Neural cell (in vitro differentiated cells): ENCODE measurements at regions not wholly inside any gene's neighbourhood (a gene's known extent, or its start where the extent isn't known, plus 50 kb on each side); places are given as distances from the start of the nearest gene placed in this dataset.

Experiments used
- H2AFZ ChIP-seq: fragments of 200-600, 300-800 bp; sonication (generic), shearing (Covaris generic); 2 replicates; pipeline ENCODE4 v1.6.0; 2014; ENCODE audit warnings: low read depth, mild to moderate bottlenecking, antibody characterized with exemption, low read length, moderate library complexity
- H3F3A ChIP-seq: fragments of 200-600 bp; shearing (Covaris generic); 2 replicates; pipeline ENCODE4 v1.6.1; 2016; ENCODE audit warnings: mild to moderate bottlenecking, moderate library complexity, mixed read lengths, antibody characterized with exemption, low read length; ENCODE audit not compliant: insufficient read depth, poor library complexity, severe bottlenecking
- H3K27ac ChIP-seq: fragments of 200-600, 300-800 bp; sonication (generic), shearing (Covaris generic); 2 replicates; pipeline ENCODE4 v1.5.1; 2014; ENCODE audit warnings: mild to moderate bottlenecking, low read length, moderate library complexity
- H3K27me3 ChIP-seq: fragments of 300-800, 200-600 bp; sonication (generic), shearing (Covaris generic); 2 replicates; pipeline ENCODE4 v1.6.0; 2014; ENCODE audit warnings: mild to moderate bottlenecking, low read depth, low read length, moderate library complexity; ENCODE audit not compliant: insufficient read depth
- H3K36me3 ChIP-seq: fragments of 300-800, 200-600 bp; sonication (generic), shearing (Covaris generic); 2 replicates; pipeline ENCODE4 v1.5.1; 2014; ENCODE audit warnings: mild to moderate bottlenecking, antibody characterized with exemption, low read length, moderate library complexity; ENCODE audit not compliant: insufficient read depth
- H3K4me2 ChIP-seq: fragments of 300-800, 200-600 bp; sonication (generic), shearing (Covaris generic); 2 replicates; pipeline ENCODE4 v1.6.0; 2014; ENCODE audit warnings: mild to moderate bottlenecking, low read length
- H3K4me3 ChIP-seq: fragments of 300-800, 200-600 bp; sonication (generic), shearing (Covaris generic); 2 replicates; pipeline ENCODE4 v1.5.1; 2014; ENCODE audit warnings: mild to moderate bottlenecking, low read length, moderate library complexity
- H3K79me2 ChIP-seq: fragments of 200-600 bp; shearing (Covaris generic); replicated peaks from 2 replicates; pipeline ENCODE4 v1.6.0; 2014; ENCODE audit warnings: mild to moderate bottlenecking, low read length, moderate library complexity; ENCODE audit not compliant: insufficient read depth
- H3K9ac ChIP-seq: fragments of 300-800, 200-600 bp; sonication (generic), shearing (Covaris generic); 2 replicates; pipeline ENCODE4 v1.6.1; 2016; ENCODE audit warnings: mild to moderate bottlenecking, low read length, mixed read lengths
- H3K9me2 ChIP-seq: fragments of 200-600 bp; shearing (Covaris generic); 2 replicates; pipeline ENCODE4 v1.6.1; 2016; ENCODE audit warnings: mild to moderate bottlenecking, low read length, mixed read lengths; ENCODE audit not compliant: insufficient read depth
- H3K9me3 ChIP-seq: fragments of 200-600, 300-800 bp; sonication (generic), shearing (Covaris generic); 2 replicates; pipeline ENCODE4 v1.6.1; 2016; ENCODE audit warnings: mild to moderate bottlenecking, mixed run types, low read length, moderate library complexity, mixed read lengths
- H4K20me1 ChIP-seq: fragments of 200-600 bp; shearing (Covaris generic); 2 replicates; pipeline ENCODE4 v1.6.1; 2016; ENCODE audit warnings: mild to moderate bottlenecking, mixed run types; ENCODE audit not compliant: insufficient read depth
- EP300 ChIP-seq: fragments of 450-650 bp; conservative IDR thresholded peaks from 2 replicates; pipeline ENCODE4 v1.6.1; 2014; ENCODE audit warnings: antibody characterized with exemption, mild to moderate bottlenecking, moderate library complexity; ENCODE audit not compliant: poor library complexity, severe bottlenecking
- EZH2 ChIP-seq: fragments of 200-600, 300-800 bp; shearing (Covaris generic), sonication (generic); IDR thresholded peaks from 2 replicates; pipeline ENCODE4 v1.6.1; 2014; ENCODE audit warnings: antibody characterized with exemption, low read length, borderline replicate concordance, mild to moderate bottlenecking; ENCODE audit not compliant: insufficient read depth, poor library complexity, severe bottlenecking
- MXI1 ChIP-seq: fragments of 450-650 bp; conservative IDR thresholded peaks from 2 replicates; pipeline ENCODE4 v1.6.1; 2014; ENCODE audit warnings: antibody characterized with exemption, mild to moderate bottlenecking; ENCODE audit not compliant: poor library complexity, severe bottlenecking
- POLR2AphosphoS5 ChIP-seq: IDR thresholded peaks from 2 replicates; pipeline ENCODE4 v1.6.1; 2012
- RAD21 ChIP-seq: fragments of 450-650 bp; conservative IDR thresholded peaks from 2 replicates; pipeline ENCODE4 v1.6.1; 2014; ENCODE audit warnings: antibody characterized with exemption, mild to moderate bottlenecking, moderate library complexity
- SMC3 ChIP-seq: fragments of 450-650 bp; conservative IDR thresholded peaks from 2 replicates; pipeline ENCODE4 v1.6.1; 2014; ENCODE audit warnings: antibody characterized with exemption, mild to moderate bottlenecking, moderate library complexity; ENCODE audit not compliant: poor library complexity
- TAF1 ChIP-seq: IDR thresholded peaks from 2 replicates; pipeline ENCODE4 v1.6.1; 2012; ENCODE audit warnings: low read depth
- TF ChIP-seq, protein P1 (sequence below): IDR thresholded peaks from 2 replicates; pipeline ENCODE4 v1.6.1; 2012; ENCODE audit warnings: borderline replicate concordance
- TF ChIP-seq, protein P2 (sequence below): fragments of 450-650 bp; IDR thresholded peaks from 2 replicates; pipeline ENCODE4 v1.5.1; 2014; ENCODE audit warnings: antibody characterized with exemption, mild to moderate bottlenecking, moderate library complexity; ENCODE audit not compliant: poor library complexity, severe bottlenecking

- Histone ChIP-seq H3K9ac (no peak overlapping the region), H2AFZ (no peak overlapping the region)
These were observed 421.0 kb upstream of the CDH5 start for GRCh38 chr16:65945493-65945892.

GRCh38 chr16:65944361-65944760 is 422.1 kb upstream of the CDH5 start:
- no peaks in the 10 kb centered on the region for H3K79me2 ChIP-seq
- H3K9me2 ChIP-seq = no peaks in the 10 kb centered on the region
- no peak overlapping the region for H3K27ac ChIP-seq
- H3K27me3 ChIP-seq = no peaks in the 10 kb centered on the region
- no peaks in the 10 kb centered on the region for H4K20me1 ChIP-seq
- no peak overlapping the region for H3K4me2 ChIP-seq
- no peak overlapping the region for H3K4me3 ChIP-seq
- H3F3A ChIP-seq = no peaks in the 10 kb centered on the region
- no peak overlapping the region for H2AFZ ChIP-seq
- H3K9ac ChIP-seq = no peak overlapping the region
- H3K36me3 ChIP-seq = no peaks in the 10 kb centered on the region
- no peaks in the 10 kb centered on the region for H3K9me3 ChIP-seq
- no peak for TF ChIP-seq POLR2AphosphoS5
- TF ChIP-seq RAD21 = no peak
- TF ChIP-seq, protein P1, sequence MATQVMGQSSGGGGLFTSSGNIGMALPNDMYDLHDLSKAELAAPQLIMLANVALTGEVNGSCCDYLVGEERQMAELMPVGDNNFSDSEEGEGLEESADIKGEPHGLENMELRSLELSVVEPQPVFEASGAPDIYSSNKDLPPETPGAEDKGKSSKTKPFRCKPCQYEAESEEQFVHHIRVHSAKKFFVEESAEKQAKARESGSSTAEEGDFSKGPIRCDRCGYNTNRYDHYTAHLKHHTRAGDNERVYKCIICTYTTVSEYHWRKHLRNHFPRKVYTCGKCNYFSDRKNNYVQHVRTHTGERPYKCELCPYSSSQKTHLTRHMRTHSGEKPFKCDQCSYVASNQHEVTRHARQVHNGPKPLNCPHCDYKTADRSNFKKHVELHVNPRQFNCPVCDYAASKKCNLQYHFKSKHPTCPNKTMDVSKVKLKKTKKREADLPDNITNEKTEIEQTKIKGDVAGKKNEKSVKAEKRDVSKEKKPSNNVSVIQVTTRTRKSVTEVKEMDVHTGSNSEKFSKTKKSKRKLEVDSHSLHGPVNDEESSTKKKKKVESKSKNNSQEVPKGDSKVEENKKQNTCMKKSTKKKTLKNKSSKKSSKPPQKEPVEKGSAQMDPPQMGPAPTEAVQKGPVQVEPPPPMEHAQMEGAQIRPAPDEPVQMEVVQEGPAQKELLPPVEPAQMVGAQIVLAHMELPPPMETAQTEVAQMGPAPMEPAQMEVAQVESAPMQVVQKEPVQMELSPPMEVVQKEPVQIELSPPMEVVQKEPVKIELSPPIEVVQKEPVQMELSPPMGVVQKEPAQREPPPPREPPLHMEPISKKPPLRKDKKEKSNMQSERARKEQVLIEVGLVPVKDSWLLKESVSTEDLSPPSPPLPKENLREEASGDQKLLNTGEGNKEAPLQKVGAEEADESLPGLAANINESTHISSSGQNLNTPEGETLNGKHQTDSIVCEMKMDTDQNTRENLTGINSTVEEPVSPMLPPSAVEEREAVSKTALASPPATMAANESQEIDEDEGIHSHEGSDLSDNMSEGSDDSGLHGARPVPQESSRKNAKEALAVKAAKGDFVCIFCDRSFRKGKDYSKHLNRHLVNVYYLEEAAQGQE = no peak
- no peak for TF ChIP-seq EZH2
- TF ChIP-seq SMC3 = no peak

More at GRCh38 chr16:65945493-65945892, 421.0 kb upstream of the CDH5 start:
- no peaks in the 10 kb centered on the region for H3K79me2 ChIP-seq
- no peaks in the 10 kb centered on the region for H4K20me1 ChIP-seq
- no peaks in the 10 kb centered on the region for H3F3A ChIP-seq
- no peak overlapping the region for H3K4me3 ChIP-seq
- no peaks in the 10 kb centered on the region for H3K9me2 ChIP-seq
- no peaks in the 10 kb centered on the region for H3K9me3 ChIP-seq
- no peaks in the 10 kb centered on the region for H3K36me3 ChIP-seq
- no peak for TF ChIP-seq EZH2
- no peak for TF ChIP-seq MXI1
- TF ChIP-seq SMC3 = no peak
- TF ChIP-seq RAD21 = no peak
- TF ChIP-seq, protein P1 = no peak
- TF ChIP-seq TAF1 = no peak
- no peak for TF ChIP-seq POLR2AphosphoS5
- TF ChIP-seq EP300 = no peak
- TF ChIP-seq, protein P2, sequence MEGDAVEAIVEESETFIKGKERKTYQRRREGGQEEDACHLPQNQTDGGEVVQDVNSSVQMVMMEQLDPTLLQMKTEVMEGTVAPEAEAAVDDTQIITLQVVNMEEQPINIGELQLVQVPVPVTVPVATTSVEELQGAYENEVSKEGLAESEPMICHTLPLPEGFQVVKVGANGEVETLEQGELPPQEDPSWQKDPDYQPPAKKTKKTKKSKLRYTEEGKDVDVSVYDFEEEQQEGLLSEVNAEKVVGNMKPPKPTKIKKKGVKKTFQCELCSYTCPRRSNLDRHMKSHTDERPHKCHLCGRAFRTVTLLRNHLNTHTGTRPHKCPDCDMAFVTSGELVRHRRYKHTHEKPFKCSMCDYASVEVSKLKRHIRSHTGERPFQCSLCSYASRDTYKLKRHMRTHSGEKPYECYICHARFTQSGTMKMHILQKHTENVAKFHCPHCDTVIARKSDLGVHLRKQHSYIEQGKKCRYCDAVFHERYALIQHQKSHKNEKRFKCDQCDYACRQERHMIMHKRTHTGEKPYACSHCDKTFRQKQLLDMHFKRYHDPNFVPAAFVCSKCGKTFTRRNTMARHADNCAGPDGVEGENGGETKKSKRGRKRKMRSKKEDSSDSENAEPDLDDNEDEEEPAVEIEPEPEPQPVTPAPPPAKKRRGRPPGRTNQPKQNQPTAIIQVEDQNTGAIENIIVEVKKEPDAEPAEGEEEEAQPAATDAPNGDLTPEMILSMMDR = no peak
- H3K27me3 ChIP-seq = no peaks in the 10 kb centered on the region
- no peak overlapping the region for H3K4me2 ChIP-seq
- no peak overlapping the region for H3K27ac ChIP-seq
